ENCODE measurements at regions not wholly inside any gene's neighbourhood (a gene's known extent, or its start where the extent isn't known, plus 50 kb on each side); places are given as distances from the start of the nearest gene placed in this dataset.

- Histone ChIP-seq H3K27ac (no peak overlapping the region), H3K9me3 (no peaks in the 10 kb centered on the region), H3K27me3 (no peaks in the 10 kb centered on the region), H3K36me3 (no peaks in the 10 kb centered on the region), H3K4me3 (no peak overlapping the region), H3K4me1 (no peaks in the 10 kb centered on the region)
- no peak for TF ChIP-seq EP300 (IDR thresholded peaks at IDR 0.05)
- TF ChIP-seq POLR2A (IDR thresholded peaks at IDR 0.05) = no peak
- TF ChIP-seq CTCF (IDR thresholded peaks at IDR 0.05) = no peak
- DNase-seq (ENCODE audit: low spot score in 2 of 2) = no peak
- 93 to 95% methylated on average over 4 of the region's 4 CpGs for WGBS, 2 donors
Observed at GRCh38 chr20:57780906-57781305, 71.1 kb upstream of the PMEPA1 start.

DNA sequence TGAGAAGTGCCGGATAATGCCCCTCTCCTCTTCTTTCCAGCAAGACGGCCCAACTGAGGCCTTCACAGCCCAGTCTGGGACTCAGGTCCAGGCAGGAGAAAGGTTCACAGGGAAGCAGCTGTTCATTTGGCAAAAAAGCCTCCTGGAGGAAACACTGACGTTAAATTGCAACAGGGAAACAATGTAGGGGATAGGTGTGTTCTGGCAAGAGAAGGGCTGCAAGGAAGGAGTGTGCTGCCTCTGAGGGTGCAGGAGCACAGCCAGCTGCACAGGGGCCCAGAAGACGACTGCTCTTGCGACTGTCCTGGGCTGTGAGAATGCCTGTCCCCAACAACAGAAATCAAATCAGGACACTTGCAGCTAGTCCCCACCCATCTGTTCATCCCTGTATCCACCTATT is 70.6 kb upstream of the PMEPA1 start:
- DNase-seq (ENCODE audit: low spot score in 2 of 2) = no peak
- TF ChIP-seq EP300 (IDR thresholded peaks at IDR 0.05) = no peak
- TF ChIP-seq POLR2A (IDR thresholded peaks at IDR 0.05) = no peak
- TF ChIP-seq CTCF (IDR thresholded peaks at IDR 0.05) = no peak
- Histone ChIP-seq H3K27ac (no peak overlapping the region), H3K9me3 (no peaks in the 10 kb centered on the region), H3K4me1 (no peaks in the 10 kb centered on the region), H3K27me3 (no peaks in the 10 kb centered on the region), H3K4me3 (no peak overlapping the region), H3K36me3 (no peaks in the 10 kb centered on the region)
- 80 to 85% methylated on average over 5 of the region's 5 CpGs for WGBS, 2 donors

DNA sequence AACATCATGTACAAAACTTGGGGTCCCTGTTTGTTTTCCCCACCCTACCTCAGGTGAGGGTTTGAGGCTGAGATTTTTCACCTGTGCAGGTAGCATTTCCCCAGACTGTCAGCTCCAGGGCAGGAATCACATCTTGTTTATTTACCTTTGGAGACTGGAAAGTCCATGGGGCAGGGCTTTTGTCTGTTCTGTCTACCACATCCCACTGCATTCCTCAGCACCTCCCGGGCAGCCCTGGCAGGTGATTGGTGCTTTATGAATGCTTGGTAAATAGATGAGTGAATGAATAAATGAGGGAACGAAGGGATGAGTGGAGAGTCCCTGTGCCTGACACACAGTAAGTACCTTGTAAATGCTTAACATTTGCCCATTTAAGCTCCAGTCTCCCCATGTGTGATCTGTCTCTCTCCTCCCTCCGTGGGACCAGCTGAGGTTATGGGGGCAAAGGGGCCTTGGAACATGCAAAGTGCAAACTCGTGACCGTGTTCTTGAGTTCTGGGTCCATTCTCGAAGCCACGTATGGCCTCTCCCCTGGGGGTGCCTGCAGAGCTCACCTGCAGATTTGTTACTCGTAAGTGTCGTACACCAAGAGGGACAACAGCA is 69.7 kb upstream of the PMEPA1 start:
- Histone ChIP-seq H3K4me1 (no peaks in the 10 kb centered on the region), H3K4me3 (no peak overlapping the region), H3K9me3 (no peaks in the 10 kb centered on the region), H3K27me3 (no peaks in the 10 kb centered on the region), H3K36me3 (no peaks in the 10 kb centered on the region), H3K27ac (no peak overlapping the region)
- no peak for TF ChIP-seq CTCF (IDR thresholded peaks at IDR 0.05)
- no peak for TF ChIP-seq POLR2A (IDR thresholded peaks at IDR 0.05)
- no peak for TF ChIP-seq EP300 (IDR thresholded peaks at IDR 0.05)
- WGBS, 2 donors = 78 to 85% methylated on average over 9 of the region's 9 CpGs
- no peak for DNase-seq (ENCODE audit: low spot score in 2 of 2)

DNA sequence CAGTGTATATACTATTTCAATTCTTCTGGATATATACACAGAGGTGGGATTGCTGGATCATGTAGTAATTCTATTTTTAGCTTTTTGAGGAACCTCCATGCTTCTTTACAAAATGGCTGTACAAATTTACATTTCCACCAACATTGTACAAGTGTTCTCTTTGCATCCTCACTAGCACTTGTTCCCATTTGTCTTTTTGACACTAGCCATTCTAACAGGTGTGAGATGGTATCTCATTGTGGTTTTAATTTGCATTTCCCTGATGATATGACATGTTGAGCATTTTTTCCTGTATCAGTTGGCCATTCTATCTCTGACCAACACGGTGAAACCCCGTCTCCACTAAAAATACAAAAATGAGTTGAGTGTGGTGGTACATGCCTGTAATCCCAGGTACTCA is 68.1 kb upstream of the PMEPA1 start:
- no peaks in the 10 kb centered on the region for H3K36me3 ChIP-seq
- TF ChIP-seq CTCF (IDR thresholded peaks at IDR 0.05) = no peak
- no peak for TF ChIP-seq EP300 (IDR thresholded peaks at IDR 0.05)
- no peak for TF ChIP-seq POLR2A (IDR thresholded peaks at IDR 0.05)
- H3K27ac ChIP-seq = no peak overlapping the region
- DNase-seq (ENCODE audit: low spot score in 2 of 2) = no peak
- H3K27me3 ChIP-seq = no peaks in the 10 kb centered on the region
- H3K4me3 ChIP-seq = no peak overlapping the region
- WGBS, 2 donors = 86 to 97% methylated on average over 2 of the region's 2 CpGs
- H3K4me1 ChIP-seq = no peaks in the 10 kb centered on the region
- no peaks in the 10 kb centered on the region for H3K9me3 ChIP-seq

DNA sequence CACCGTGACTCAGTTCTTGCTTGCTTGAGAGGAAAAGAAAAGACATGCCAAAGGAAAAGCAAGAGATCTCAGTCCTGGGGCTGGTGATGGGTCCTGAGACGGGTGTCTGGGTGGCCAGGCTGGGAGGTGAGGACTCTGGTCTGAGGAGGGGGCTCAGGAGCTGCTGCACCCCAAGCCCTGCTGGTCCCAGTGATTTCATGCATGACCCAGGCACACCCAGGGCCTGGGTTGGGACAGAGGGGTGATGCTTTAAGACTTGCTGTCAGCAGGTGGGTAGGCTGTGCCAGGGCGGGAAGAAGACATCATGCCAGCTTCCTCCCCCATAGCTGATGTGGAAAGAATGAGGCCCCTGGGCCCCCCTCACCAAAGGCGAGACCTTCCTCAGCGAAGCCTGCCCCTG is 65.1 kb upstream of the PMEPA1 start:
- H3K4me1 ChIP-seq = no peaks in the 10 kb centered on the region
- H3K27me3 ChIP-seq = no peaks in the 10 kb centered on the region
- no peak overlapping the region for H3K27ac ChIP-seq
- H3K36me3 ChIP-seq = no peaks in the 10 kb centered on the region
- H3K9me3 ChIP-seq = no peaks in the 10 kb centered on the region
- no peak overlapping the region for H3K4me3 ChIP-seq
- TF ChIP-seq POLR2A (IDR thresholded peaks at IDR 0.05) = no peak
- TF ChIP-seq CTCF (IDR thresholded peaks at IDR 0.05) = no peak
- TF ChIP-seq EP300 (IDR thresholded peaks at IDR 0.05) = no peak
- DNase-seq (ENCODE audit: low spot score in 2 of 2) = no peak
- WGBS, 2 donors = 96 to 98% methylated on average over 5 of the region's 5 CpGs

Measured in tibial nerve (tissue), 4 donors.